KMS-11 (cell line): ENCODE measurements at regions not wholly inside any gene's neighbourhood (a gene's known extent, or its start where the extent isn't known, plus 50 kb on each side); places are given as distances from the start of the nearest gene placed in this dataset.

ENCODE experiments used
- H2AFZ ChIP-seq: fragments of 200-600 bp; sonication (generic); 2 replicates; pipeline ENCODE4 v1.6.1; 2016; ENCODE audit warnings: antibody characterized with exemption, mixed run types, low read depth
- H3K27ac ChIP-seq: fragments of 200-600 bp; sonication (generic); 2 replicates; pipeline ENCODE4 v1.6.1; 2016; ENCODE audit warnings: mild to moderate bottlenecking, mixed run types
- H3K27me3 ChIP-seq: fragments of 200-600 bp; sonication (generic); 2 replicates; pipeline ENCODE4 v1.6.1; 2017; ENCODE audit warnings: mild to moderate bottlenecking, low read depth, mixed run types, moderate library complexity; ENCODE audit not compliant: insufficient read depth
- H3K36me3 ChIP-seq: fragments of 200-600 bp; sonication (generic); 2 replicates; pipeline ENCODE4 v1.6.1; 2017; ENCODE audit warnings: mild to moderate bottlenecking, mixed run types; ENCODE audit not compliant: insufficient read depth
- H3K4me1 ChIP-seq: fragments of 200-600 bp; sonication (generic); 2 replicates; pipeline ENCODE4 v1.6.1; 2016; ENCODE audit warnings: mild to moderate bottlenecking, low read depth, mixed run types; ENCODE audit not compliant: poor library complexity, severe bottlenecking
- H3K4me2 ChIP-seq: fragments of 200-600 bp; sonication (generic); 2 replicates; pipeline ENCODE4 v1.7.0; 2016; ENCODE audit warnings: mild to moderate bottlenecking, mixed run types
- H3K4me3 ChIP-seq: fragments of 200-600 bp; sonication (generic); IDR thresholded peaks from 2 replicates; pipeline ENCODE4 v1.6.1; 2017; ENCODE audit warnings: low read depth, low read length, mixed read lengths; ENCODE audit not compliant: insufficient read depth
- H3K79me2 ChIP-seq: fragments of 200-600 bp; sonication (generic); 2 replicates; pipeline ENCODE4 v1.6.1; 2016; ENCODE audit warnings: low read depth, mixed run types; ENCODE audit not compliant: insufficient read depth
- H3K9ac ChIP-seq: fragments of 200-600 bp; sonication (generic); 2 replicates; pipeline ENCODE4 v1.6.1; 2016; ENCODE audit warnings: mild to moderate bottlenecking, mixed run types
- H4K20me1 ChIP-seq: fragments of 200-600 bp; sonication (generic); 2 replicates; pipeline ENCODE4 v1.6.1; 2016; ENCODE audit warnings: mild to moderate bottlenecking, mixed run types; ENCODE audit not compliant: insufficient read depth
- TF ChIP-seq, protein P1 (sequence below): fragments of 200-600 bp; sonication (generic); conservative IDR thresholded peaks from 2 replicates; pipeline ENCODE4 v1.6.1; 2017; ENCODE audit warnings: low read depth, mild to moderate bottlenecking, antibody characterized with exemption, low read length, moderate library complexity, mixed read lengths

DNA sequence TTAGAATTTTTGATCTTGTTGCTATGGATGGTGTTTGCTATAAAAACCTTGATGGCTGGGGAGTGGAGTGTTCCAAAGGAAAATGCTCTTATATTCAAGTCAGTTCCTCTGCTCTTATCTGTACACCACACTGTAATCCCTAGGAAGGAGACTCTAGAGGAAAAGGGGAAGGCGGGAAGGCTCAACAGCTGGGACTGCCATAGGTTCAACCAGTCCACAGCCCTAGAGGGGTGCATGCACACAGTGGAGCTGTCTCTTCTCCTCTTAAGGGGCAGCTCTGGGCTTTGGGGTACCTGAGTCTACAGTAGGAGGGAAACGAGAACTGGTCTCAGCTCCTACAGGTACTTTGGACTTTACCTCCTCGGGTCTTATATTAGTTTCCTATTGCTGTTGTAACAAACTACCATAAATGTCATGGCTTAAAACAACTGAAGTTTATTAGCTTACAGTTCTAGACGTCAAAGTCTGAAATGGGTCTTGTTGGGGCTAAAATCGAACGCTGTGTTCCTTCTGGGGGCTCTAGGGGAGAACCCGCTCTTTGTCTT lies 77.2 kb upstream of the ZBED5 start:
- Histone ChIP-seq H3K27me3 (no peaks in the 10 kb centered on the region), H3K79me2 (no peaks in the 10 kb centered on the region), H3K4me3 (no peak overlapping the region), H3K4me2 (no peak overlapping the region), H4K20me1 (no peaks in the 10 kb centered on the region), H3K4me1 (peaks cover 3% of the 10 kb centered on the region), H3K9ac (no peak overlapping the region), H2AFZ (no peak overlapping the region), H3K27ac (no peak overlapping the region), H3K36me3 (no peaks in the 10 kb centered on the region)
- TF ChIP-seq, protein P1, sequence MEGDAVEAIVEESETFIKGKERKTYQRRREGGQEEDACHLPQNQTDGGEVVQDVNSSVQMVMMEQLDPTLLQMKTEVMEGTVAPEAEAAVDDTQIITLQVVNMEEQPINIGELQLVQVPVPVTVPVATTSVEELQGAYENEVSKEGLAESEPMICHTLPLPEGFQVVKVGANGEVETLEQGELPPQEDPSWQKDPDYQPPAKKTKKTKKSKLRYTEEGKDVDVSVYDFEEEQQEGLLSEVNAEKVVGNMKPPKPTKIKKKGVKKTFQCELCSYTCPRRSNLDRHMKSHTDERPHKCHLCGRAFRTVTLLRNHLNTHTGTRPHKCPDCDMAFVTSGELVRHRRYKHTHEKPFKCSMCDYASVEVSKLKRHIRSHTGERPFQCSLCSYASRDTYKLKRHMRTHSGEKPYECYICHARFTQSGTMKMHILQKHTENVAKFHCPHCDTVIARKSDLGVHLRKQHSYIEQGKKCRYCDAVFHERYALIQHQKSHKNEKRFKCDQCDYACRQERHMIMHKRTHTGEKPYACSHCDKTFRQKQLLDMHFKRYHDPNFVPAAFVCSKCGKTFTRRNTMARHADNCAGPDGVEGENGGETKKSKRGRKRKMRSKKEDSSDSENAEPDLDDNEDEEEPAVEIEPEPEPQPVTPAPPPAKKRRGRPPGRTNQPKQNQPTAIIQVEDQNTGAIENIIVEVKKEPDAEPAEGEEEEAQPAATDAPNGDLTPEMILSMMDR: no peak

DNA sequence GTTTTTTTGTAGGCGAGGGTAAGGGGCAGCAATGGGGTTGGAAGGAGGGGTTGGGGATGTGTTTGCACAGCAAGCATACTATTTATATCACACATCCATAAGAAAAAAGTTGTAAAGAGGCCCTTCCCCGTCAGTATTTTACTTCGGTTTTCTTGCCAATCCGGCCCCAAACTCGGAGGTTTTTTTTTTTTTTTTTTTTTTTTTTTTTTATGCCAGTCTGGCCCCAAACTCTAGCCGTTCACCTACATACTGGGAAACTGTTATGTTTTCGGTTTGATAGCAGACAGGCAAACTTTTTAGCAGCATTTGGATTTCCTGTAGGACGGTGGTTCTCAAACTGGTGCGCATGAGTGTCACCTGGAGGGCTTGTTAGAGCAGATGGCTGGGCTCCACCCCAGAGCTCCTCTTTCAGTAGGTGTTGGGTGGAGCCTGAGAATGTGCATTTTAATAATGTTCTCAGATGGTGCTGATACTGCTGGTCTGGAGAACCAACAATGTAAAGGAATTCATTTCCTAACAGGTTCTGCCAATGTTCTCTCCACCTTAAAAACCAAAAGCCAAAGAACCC lies 76.5 kb upstream of the ZBED5 start:
- H3K4me3 ChIP-seq: no peak overlapping the region
- no peak overlapping the region for H3K9ac ChIP-seq
- H3K36me3 ChIP-seq: no peaks in the 10 kb centered on the region
- H3K27ac ChIP-seq: no peak overlapping the region
- H3K4me2 ChIP-seq: peak overlapping the region; percentile 55
- no peaks in the 10 kb centered on the region for H4K20me1 ChIP-seq
- no peaks in the 10 kb centered on the region for H3K79me2 ChIP-seq
- no peaks in the 10 kb centered on the region for H3K27me3 ChIP-seq
- H2AFZ ChIP-seq: peak overlapping the region; percentile 92; the same call in 1 of the 2 replicates
- TF ChIP-seq, protein P1: no peak
- peaks cover 3% of the 10 kb centered on the region for H3K4me1 ChIP-seq

DNA sequence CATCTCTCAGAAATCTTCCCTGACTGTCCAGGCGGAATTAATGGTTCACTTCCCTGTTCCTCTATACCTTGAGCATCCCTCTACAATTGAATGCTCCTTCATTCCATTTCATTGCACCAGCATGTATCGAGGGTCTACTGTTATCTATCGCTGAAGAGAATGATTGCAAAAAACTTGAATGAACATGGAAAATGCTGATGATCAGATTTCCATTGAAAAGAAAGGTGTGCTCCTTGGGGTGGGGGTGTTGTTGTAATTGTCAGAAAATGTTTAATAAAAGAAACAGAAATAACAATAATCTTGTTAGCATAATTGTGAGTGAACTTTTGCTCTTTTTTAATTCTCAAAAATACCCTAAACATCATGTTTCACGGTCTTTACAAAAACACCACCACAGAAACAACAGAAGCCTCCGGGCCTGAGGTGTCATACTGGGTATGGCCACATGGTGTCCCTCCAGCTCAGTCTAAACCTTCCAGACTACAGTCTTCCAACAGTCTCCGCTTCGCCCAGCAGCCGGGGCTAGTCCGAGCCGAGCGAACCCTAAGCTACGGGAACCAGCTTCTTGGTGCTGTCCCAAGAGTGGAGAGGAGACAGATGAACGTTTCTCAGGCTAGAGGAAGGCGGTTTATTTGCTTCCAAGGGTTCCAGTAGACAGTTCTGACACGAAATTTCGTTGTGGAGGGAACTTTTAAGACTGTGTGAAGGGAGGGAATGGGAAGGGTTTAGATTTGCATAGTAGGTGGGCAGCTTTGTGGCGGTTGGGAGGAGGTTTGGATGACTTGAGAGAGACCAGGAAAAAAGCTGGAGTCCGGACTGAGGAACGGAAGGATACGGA lies 75.8 kb upstream of the ZBED5 start:
- Histone ChIP-seq H4K20me1 (no peaks in the 10 kb centered on the region), H3K27me3 (no peaks in the 10 kb centered on the region), H3K27ac (no peak overlapping the region), H3K79me2 (no peaks in the 10 kb centered on the region), H2AFZ (peak overlapping the region; percentile 92), H3K9ac (no peak overlapping the region), H3K4me3 (no peak overlapping the region), H3K36me3 (no peaks in the 10 kb centered on the region), H3K4me1 (peaks cover 3% of the 10 kb centered on the region), H3K4me2 (peak overlapping the region; percentile 55)
- TF ChIP-seq, protein P1: peak; percentile 88

DNA sequence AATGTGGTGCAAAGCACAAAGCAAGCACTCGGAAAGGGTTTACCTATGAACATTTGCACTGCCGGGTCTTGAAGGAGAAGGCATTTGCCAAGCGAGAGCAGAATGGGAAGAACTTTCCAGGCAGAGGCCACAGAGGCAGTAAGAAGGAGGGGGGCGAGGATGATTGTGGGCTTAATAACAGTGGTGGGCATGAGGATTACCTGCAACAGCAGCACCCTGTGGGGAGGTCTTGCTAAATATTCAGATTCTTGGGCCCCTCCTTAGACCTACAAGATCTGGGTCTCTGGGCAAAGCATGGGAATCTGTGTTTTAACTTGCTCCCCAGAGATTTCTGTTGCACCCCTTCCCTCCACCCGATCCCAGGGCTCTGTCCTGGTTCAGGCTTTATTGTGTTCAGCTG lies 75.1 kb upstream of the ZBED5 start:
- H3K9ac ChIP-seq: no peak overlapping the region
- H3K4me1 ChIP-seq: peaks cover 3% of the 10 kb centered on the region
- no peaks in the 10 kb centered on the region for H3K27me3 ChIP-seq
- TF ChIP-seq, protein P1: no peak
- H3K4me2 ChIP-seq: no peak overlapping the region
- no peaks in the 10 kb centered on the region for H3K79me2 ChIP-seq
- peak overlapping the region; percentile 92; the same call in 1 of the 2 replicates for H2AFZ ChIP-seq
- H3K27ac ChIP-seq: no peak overlapping the region
- H4K20me1 ChIP-seq: no peaks in the 10 kb centered on the region
- H3K36me3 ChIP-seq: no peaks in the 10 kb centered on the region
- no peak overlapping the region for H3K4me3 ChIP-seq
